ENCODE measurements at regions not wholly inside any gene's neighbourhood (a gene's known extent, or its start where the extent isn't known, plus 50 kb on each side); places are given as distances from the start of the nearest gene placed in this dataset.
"Not testable (repeated sequence)": the region's sequence is repeated elsewhere in the genome, so short reads cannot be mapped to it uniquely, and the experiment has no call there.

GRCh38 chr9:88875400-88876120, 115.7 kb upstream of the S1PR3 start:
- DNase-seq = no peak

GRCh38 chr9:88880199-88880598, 111.1 kb upstream of the S1PR3 start:
- DNase-seq = no peak

DNA sequence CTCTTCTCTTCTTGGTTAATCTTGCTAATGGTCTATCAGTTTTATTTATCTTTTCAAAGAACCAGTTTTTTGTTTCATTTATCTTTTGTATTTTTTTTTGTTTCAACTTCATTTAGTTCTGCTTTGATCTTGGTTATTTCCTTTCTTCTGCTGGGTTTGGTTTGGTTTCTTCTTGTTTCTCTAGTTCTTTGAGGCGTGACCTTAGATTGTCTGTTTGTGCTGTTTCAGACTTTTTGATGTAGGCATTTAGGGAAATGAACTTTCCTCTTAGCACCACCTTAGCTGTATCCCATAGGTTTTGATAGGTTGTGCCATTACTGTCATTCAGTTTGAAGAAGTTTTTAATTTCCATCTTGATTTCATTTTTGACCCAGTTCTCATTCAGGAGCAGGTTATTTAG, 107.0 kb upstream of the S1PR3 start:
- DNase-seq = not testable (repeated sequence)

- DNase-seq = not testable (repeated sequence)
These were observed 104.5 kb upstream of the S1PR3 start for GRCh38 chr9:88886762-88887161.

DNA sequence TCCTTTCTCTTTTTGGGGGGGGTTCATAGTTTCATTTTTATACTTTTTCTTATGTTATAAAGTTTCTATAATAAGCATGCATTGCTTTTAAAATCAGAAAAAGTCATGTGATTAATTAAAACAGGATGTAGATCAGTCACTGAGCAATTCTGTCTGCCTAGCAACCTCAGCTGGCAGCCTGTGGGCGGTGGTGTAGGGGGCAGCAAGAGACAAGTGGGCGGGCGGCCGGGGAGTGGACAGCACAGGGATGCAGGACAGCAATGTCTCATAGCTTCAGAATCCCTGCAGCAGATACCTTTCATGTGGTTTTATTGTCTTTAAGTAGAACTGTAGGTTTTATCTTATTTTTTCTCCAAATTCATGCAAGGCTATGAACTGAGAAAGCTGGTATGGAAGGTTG, 101.9 kb upstream of the S1PR3 start:
- DNase-seq = no peak

- no peak for DNase-seq
These were observed 100.7 kb upstream of the S1PR3 start for GRCh38 chr9:88890546-88890945.

DNA sequence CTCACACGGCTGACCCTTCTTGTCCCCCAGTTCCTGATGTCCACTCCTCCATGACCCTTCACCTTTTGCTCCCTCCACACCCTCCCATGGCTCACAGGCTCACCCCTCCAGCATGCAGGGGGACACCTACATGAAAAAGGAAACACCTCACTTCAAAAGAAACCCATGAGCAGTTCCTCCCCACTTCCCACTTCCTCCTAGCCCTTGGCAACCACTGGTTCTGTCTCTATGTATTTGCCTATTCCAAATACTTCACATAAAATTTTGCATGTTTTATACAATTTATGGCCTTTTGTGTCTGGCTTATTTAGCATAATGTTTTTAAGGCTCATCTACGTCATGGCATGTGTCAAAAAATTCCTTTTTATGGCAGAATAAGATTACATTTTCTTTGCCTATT, 100.2 kb upstream of the S1PR3 start:
- no peak for DNase-seq

DNA sequence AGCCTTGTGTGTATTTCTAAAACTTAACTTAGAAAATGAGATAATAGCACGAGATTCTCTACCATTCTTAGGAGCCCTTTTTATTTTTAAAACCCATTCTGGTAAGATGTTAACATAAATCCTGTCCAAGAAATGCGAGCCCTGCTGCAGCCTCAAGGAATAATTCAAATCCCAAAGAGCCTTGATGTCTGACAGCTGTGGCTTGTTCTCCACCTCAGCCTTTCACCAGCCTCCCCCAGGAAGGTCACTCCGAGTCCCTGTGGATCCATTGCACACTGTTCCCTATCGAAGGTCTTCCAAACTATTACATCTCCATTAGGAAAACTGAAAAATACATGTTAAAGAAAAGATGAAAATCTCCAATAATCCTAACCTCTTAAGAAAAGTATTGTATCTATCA, 98.5 kb upstream of the S1PR3 start:
- no peak for DNase-seq

GRCh38 chr9:88897081-88897480, 94.2 kb upstream of the S1PR3 start:
- no peak for DNase-seq

- no peak for DNase-seq
These were observed 93.1 kb upstream of the S1PR3 start for GRCh38 chr9:88898039-88898720.

DNA sequence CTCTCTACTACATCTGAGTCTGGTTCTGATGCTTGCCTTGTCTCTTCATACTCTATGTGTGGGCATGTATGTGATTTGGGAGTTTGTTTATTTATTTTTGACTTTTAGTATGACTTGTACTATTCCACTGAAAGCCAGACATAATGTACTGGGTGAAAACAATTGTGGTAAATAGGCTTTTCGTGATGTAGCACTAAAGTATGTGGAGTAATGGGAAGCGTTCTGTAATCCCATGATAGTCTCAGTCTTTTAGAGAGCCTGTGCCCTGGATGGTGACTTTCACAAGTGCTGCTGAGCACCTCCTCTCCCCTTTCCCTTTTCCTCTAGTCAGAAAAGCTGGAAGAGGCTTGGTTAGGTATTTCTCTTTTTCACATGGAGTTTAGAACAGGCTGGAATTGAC, 85.8 kb upstream of the S1PR3 start:
- DNase-seq = no peak

DNA sequence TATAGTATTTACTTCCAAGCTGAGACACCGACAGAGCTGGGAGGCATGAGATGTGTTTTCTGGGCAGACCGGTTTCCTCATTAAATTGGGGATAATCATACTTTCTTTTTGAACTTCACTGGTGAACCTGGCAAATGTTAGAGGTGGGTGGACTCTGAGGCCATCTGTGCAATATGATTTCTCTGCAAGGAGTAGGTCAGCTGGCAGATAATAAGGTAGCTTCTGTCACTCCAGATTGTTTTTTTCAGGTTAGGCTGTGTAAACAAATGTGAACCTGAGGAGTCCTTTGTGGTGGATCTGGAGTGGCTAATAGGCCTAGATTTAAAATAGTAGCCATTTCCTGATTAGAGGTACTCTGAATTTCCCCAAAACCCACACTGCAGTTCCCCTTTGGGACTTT, 75.4 kb upstream of the S1PR3 start:
- DNase-seq = no peak

- DNase-seq = no peak
These were observed 74.4 kb upstream of the S1PR3 start for GRCh38 chr9:88916894-88917293.

DNA sequence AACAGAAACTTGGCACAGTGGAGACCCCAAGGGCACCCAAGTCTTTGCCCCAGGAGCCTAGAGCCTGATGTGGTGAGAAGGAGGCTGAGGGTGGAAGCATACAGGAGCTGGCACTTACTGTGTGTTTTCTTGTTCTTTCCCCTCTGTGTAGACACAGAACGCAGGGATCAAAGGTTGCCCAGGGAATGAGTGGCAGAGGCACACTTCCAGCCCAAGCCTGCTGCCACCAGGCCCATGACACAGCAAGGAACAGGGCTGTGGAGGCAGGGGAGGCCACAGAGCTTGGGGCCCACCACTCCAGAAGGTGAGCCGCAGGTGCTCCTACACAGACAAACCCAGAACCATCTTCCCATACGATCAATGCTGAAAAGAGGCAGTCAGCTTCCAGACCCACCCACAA, 73.9 kb upstream of the S1PR3 start:
- no peak for DNase-seq

- not testable (repeated sequence) for DNase-seq
These were observed 72.7 kb upstream of the S1PR3 start for GRCh38 chr9:88918537-88918936.

- no peak for DNase-seq
These were observed 70.6 kb upstream of the S1PR3 start for GRCh38 chr9:88920645-88921044.

- DNase-seq = no peak
These were observed 69.2 kb upstream of the S1PR3 start for GRCh38 chr9:88922091-88922490.

DNA sequence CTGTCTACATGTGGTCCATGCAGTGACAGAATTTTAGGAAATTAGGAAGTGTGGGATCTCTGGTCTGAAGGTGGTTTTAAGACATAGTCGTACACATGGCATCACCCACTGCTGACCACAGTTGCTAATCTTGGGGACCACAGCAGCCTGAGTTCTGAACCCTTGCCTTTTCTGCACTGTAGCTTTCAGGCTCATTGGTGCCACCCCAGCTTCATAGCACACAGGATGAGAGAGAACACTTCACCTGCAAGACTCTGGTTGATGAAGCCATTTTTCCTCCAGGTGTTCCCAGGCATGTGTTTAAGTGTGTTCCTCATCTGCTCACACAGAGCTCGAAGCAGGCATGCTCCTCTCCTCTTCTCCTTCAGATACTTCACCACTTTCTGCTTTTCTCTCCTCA, 68.2 kb upstream of the S1PR3 start:
- no peak for DNase-seq

DNA sequence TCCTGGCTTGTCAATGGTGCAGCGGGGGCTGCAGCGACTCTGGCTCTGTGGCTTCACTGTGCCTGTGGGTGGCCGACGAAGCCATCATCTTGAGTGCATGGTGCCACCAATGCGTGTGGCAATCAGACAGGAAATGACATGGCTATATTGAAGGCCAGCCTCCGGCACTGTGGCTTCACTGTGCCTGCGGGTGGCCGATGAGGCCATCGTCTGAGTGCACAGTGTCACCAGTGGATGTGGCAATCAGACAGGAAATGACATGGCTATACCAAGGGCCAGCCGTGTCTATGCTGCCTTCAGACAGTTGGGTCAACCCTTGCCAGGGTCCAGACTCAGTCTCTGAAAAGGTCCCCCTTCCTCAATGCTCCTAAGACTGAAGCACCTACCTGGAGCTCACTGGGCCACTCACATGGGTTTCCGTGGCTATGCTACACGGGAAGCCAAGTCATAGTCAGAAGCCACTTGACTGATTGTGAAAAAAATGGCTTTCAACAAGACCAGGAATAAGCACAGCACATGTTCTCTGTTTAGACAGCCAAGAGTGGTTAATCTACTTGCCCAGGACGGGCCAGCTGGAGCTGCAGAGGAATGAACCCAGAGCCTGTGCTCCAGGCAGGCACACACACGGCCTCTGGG, 67.5 kb upstream of the S1PR3 start:
- DNase-seq = no peak

DNA sequence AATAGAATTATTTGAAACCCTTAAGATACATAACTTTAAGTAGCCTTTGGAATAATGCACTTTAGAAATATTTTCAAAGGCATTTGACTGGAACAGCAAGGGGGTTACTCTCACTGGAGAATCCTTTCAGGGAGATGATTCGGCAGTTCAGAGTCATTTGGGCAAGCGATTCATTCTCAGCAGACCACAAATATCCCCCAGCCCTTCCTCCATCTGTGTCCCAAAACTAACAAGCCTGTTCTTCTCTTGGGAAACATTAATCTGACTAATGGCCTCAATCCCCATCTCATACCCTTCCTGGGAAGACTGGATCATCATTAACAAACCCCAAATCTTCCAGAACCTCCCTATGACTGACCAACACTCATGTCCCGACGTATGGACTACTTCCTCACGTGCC, 65.8 kb upstream of the S1PR3 start:
- no peak for DNase-seq

DNA sequence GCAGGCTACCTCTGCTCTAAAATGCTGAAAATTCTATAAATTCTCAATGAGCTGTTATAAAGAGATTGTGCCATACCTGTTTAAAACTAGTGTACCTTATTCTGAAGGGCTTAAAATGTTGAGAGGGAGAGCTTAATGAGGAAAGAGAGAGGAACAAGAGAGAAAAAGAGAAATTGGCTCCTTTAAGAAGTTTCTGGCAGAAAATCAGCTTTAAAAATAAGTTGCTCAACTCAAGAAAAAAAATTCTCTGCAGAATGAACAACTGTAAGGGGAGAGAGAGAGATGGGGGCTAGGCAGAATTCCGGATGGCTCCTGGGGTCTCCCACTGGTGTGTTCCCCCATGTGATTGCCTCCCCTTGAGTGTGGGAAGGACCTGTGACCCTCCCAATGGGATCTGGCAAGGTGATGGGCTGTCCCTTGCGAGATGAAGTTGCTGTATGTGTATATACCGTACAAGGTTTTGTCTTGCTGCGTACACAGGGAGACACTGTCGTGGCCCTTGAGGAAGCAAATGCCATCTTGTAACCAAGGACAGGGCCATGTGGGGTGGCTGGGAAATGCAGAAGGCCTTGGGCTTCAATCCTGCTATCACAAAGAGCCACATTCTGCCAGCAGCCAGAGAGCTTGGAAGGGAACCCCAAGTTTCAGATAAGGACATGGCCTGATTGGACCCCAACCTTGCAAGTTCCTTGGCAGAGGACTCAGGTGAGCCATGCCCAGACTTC, 64.3 kb upstream of the S1PR3 start:
- DNase-seq = no peak

DNA sequence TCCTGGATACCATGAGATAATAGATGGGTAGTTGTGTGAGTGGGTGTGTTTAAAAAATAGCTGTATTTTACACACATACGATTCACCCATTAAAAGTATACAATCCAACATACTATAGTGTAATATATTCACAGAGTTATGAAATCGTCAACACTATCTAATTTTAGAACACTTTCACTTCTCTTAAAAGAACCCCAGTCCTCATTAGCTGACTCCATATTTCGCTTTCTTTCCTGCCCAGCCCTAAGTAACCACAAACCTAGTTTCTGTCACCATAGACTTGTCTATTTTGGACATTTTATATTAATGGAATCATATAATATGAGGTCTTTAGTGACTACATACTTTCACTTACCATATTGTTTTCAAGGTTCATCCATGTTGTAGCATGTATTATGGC, 63.8 kb upstream of the S1PR3 start:
- no peak for DNase-seq

DNA sequence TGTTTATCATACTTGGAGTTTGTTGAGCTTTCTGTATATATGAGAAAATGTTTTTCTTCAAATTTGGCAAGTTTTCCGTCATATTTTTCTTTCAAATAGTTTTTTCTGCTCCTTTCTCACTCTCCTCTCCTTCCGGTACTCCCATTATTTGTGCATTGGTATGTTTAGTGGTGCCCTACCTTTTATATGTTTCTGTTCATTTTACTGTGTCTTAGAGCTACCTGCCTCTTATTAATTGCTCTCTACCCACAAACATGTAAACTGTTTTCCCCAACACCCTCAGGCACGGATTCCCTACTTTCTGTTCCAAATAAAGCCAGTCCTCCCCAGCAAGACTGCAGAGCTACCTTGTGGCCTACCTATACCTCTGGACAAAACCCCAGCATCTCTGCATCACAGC, 60.6 kb upstream of the S1PR3 start:
- DNase-seq = no peak

DNA sequence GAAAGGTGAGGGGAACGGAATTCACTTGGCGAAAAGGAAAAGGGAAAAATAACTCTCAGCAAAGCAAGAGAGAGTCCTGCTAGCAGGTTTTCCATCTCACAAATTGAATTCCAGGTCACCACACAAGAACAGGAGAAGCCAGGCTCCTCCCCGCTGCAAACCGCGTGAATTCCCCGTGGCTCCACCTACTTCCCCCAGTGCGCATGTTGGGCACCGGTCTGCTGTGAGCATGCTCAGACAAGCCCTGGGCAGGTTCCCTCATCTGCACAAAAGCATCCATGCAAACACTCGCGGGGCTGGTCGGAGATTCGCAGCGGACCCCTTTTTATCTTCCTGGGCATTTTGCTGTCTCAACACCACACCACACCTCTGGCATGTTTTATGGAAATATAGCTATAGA, 58.5 kb upstream of the S1PR3 start:
- no peak for DNase-seq

Measured in NCI-H82 (cell line).